Spinal cord (tissue), 9 donors: ENCODE measurements at regions not wholly inside any gene's neighbourhood (a gene's known extent, or its start where the extent isn't known, plus 50 kb on each side); places are given as distances from the start of the nearest gene placed in this dataset.
"Not testable (repeated sequence)": the region's sequence is repeated elsewhere in the genome, so short reads cannot be mapped to it uniquely, and the experiment has no call there.

Experiments
- DNase-seq, 6 donors: peaks; one replicate each; pipeline versions ENCODE4 v3.0.0 to v3.0.0-alpha.2; 2013 to 2015; ENCODE audit warnings: low spot score in 6 of 6, low read depth in 4 of 6
- H3K27ac ChIP-seq: one replicate; pipeline ENCODE4 v1.5.1; 2013; ENCODE audit warnings: low read depth, low read length, control low read depth
- H3K27me3 ChIP-seq: one replicate; pipeline ENCODE4 v1.6.1; 2013; ENCODE audit warnings: low read length; ENCODE audit not compliant: control insufficient read depth, insufficient read depth
- H3K36me3 ChIP-seq: one replicate; pipeline ENCODE4 v1.6.1; 2013; ENCODE audit warnings: low read length; ENCODE audit not compliant: control insufficient read depth, insufficient read depth
- H3K4me1 ChIP-seq: one replicate; pipeline ENCODE4 v1.6.1; 2013; ENCODE audit warnings: low read length; ENCODE audit not compliant: control insufficient read depth, insufficient read depth
- H3K4me3 ChIP-seq: one replicate; pipeline ENCODE4 v1.5.1; 2013; ENCODE audit warnings: low read depth, low read length, control low read depth
- H3K9me3 ChIP-seq: one replicate; pipeline ENCODE4 v1.6.1; 2013; ENCODE audit warnings: low read length; ENCODE audit not compliant: control insufficient read depth, insufficient read depth
- WGBS: methylation state at CpG from one replicate; pipeline ENCODE4 v1.1.5; 2013; ENCODE audit warnings: missing lambda C conversion rate; ENCODE audit not compliant: insufficient coverage; 5-methylcytosine and 5-hydroxymethylcytosine counted together
- donor health status: healthy.

DNA sequence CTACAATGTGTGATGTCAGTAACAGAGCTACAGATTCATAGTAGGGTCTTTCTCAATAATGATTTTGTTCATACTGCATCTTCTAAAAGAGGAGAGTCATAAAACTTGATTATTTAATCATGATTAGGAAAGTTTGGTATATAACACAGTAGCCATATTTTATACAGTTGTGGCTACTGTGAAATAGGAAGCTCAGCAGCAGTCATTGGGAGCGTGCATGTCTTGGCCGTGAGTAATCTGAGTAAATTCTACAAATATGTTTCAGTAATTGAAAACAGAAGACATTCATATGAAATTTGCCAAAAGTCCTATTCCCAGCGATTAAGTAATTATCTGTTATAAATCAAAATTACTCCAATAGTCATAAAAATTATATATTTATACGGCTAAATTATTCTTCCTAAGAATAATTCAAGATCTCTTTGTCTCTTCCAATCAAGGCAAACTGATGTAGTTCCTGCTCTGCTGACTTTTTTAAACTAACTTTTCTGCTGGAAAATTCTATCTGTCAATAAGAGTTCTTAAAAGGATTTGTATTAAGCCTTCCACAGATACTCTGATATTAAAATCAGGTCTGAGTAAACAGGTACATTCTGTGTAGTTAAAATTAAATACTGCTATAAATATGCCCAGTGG, 723.6 kb upstream of the CDH18 start:
- WGBS = no CpG with 5 or more reads among the region's 4 CpGs

DNA sequence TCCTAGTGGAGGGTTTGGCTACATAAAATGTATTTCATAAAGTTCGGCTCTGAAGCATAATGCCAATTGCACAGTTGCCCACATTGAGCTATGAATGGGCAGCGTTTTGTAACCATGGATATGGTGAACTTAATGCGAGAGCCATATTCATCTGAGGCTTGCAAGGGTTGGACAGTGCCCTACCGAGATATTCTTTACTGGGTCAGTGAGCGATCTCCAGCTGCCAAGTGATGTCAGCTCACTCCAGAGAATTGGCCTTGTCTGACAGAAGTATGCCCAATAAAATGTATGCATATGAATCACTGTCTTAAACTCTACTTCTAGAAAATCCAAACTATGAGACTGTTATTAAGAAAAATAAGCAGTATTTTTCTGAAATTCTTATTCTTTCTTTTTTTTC, 719.6 kb upstream of the CDH18 start:
- not testable (repeated sequence) for H3K4me3 ChIP-seq, H3K36me3 ChIP-seq, H3K27ac ChIP-seq, H3K27me3 ChIP-seq, DNase-seq, H3K4me1 ChIP-seq, H3K9me3 ChIP-seq
- WGBS = 72% methylated on average over 3 of the region's 5 CpGs

More for the DNA sequence above, 723.6 kb upstream of the CDH18 start:
- not testable (repeated sequence) for H3K27ac ChIP-seq, DNase-seq, H3K4me3 ChIP-seq, H3K9me3 ChIP-seq, H3K4me1 ChIP-seq, H3K36me3 ChIP-seq, H3K27me3 ChIP-seq

DNA sequence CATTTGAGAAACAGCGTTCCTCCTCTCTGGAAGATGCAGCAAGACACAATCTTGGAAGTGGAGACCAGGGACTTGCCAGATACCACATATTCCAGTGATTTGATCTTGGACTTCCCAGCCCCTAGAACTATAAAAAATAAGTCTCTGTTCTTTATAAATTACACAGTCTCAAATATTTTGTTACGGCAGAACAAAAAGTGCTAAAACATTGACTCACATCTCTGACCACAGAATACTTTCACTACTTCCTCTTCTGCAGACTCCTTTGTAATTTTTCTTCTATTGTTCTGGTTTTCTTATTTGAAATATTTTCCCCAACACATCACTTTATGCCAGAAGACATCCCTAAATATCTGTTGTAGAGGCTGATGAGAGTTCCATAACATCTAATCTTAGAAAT, 706.1 kb upstream of the CDH18 start:
- Histone ChIP-seq H3K4me1 (no peaks in the 10 kb centered on the region), H3K4me3 (no peak overlapping the region), H3K27ac (no peak overlapping the region), H3K9me3 (no peaks in the 10 kb centered on the region), H3K36me3 (no peaks in the 10 kb centered on the region), H3K27me3 (no peaks in the 10 kb centered on the region)
- no peak for DNase-seq
- no CpG with 5 or more reads among the region's 2 CpGs for WGBS

DNA sequence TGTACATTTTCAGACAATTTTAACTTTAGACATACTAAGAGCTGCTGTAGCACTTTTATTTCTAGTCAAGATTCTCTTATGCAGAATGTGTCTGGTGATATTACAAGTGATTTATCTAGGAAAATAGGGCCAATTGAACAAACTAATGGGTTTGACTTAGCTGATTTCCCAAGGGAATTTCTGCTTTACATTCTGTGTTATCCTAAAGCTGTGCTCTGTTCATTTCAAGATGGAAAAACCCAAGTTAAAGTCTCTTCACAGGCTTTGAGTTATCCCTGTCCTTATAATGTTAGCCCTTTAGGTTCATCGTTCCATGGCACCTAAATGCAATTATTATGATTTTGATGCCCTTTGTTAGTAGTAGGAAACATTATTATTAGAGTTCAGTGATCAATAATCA, 704.9 kb upstream of the CDH18 start:
- H3K27ac ChIP-seq = no peak overlapping the region
- no peaks in the 10 kb centered on the region for H3K36me3 ChIP-seq
- H3K27me3 ChIP-seq = no peaks in the 10 kb centered on the region
- no peak overlapping the region for H3K4me3 ChIP-seq
- DNase-seq = no peak
- no CpG with 5 or more reads among the region's 1 CpG for WGBS
- no peaks in the 10 kb centered on the region for H3K4me1 ChIP-seq
- H3K9me3 ChIP-seq = no peaks in the 10 kb centered on the region

DNA sequence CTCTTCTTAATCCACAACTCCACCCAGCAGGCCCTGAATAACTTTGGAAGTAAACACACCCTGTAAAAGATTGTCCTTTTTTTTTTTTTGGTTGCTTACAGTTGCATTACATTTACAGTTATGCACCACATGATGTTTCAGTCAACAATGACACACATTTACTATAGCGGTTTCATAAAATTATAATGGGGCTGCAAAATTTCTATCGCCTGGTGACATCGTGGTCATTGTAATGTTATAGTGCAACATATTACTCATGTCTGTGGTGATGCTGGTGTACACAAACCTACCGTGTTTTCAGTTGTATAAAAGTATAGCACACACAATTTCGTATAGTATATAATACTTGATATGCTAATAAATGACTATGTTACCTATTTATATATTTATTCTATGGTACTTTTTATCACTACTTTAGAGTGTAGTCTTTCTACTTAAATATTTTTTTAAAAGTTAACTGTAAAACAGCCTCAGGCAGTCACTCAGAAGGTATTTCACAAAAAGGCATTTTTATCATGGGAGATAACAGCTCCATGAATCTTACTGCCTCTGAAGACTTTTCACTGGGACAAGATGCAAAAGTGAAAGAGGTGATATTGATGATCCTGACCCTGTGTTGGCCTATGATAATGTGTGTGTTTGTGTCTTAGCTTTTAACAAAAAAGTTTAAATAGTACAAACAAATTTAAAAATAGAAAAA, 695.4 kb upstream of the CDH18 start:
- Histone ChIP-seq H3K9me3 (no peaks in the 10 kb centered on the region), H3K4me1 (no peaks in the 10 kb centered on the region), H3K27me3 (no peaks in the 10 kb centered on the region), H3K36me3 (no peaks in the 10 kb centered on the region), H3K4me3 (no peak overlapping the region), H3K27ac (no peak overlapping the region)
- no CpG with 5 or more reads among the region's 5 CpGs for WGBS
- DNase-seq = no peak

DNA sequence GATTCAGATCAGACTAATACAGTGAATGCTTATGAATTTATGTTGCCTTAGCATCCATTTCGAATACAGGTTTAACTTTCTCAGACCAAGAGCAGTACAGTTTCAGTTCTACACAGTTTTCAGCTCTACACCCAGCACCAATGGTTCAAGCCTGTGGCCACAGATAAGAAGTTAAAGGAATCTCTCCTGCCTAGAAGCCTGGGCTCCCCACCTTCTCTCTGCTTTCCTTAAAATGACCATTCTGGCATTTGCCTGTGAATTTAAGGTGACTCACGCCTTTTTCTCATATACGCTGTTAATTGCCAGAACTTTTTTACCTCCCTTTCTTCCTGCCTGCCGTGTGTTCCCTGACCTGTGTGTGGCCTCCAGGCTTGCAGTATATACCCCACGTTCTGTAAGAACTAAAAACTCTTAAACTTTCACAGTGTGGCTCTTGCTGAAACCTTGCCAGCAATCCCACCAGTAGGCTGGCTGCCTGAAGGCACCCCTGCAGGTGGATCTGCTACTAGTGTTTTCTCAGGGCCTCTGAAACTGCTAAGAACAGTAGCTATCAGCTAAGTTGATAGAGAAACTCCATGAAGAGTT, 692.8 kb upstream of the CDH18 start:
- Histone ChIP-seq H3K9me3 (no peaks in the 10 kb centered on the region), H3K4me1 (no peaks in the 10 kb centered on the region), H3K36me3 (no peaks in the 10 kb centered on the region), H3K4me3 (no peak overlapping the region), H3K27me3 (no peaks in the 10 kb centered on the region), H3K27ac (no peak overlapping the region)
- DNase-seq = no peak
- WGBS = 65% methylated on average over 4 of the region's 5 CpGs

DNA sequence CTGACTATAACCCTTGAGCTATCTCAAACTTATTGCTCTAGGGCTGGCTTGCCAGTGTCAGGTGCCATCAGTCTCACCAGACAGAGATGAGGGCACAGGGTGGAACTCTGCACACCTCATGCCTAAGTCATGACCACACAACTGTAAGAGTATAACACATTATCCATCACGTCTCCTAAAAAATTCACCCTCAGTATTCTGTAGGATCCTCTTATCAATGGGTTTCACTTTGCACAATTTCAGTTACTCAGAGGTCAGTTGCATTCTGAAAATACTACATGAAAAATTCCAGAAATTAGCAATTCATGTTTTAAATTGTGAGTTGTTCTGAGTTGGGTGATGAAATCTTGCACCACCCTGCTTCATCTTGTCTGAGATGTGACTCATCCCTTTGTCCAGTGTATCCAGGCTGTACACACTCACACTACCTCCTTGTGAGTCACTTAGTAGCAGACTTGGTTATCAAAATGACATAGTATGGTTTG, 690.9 kb upstream of the CDH18 start:
- no CpG with 5 or more reads among the region's 1 CpG for WGBS
- DNase-seq = no peak
- Histone ChIP-seq H3K4me1 (no peaks in the 10 kb centered on the region), H3K27ac (no peak overlapping the region), H3K9me3 (no peaks in the 10 kb centered on the region), H3K36me3 (no peaks in the 10 kb centered on the region), H3K27me3 (no peaks in the 10 kb centered on the region), H3K4me3 (no peak overlapping the region)

DNA sequence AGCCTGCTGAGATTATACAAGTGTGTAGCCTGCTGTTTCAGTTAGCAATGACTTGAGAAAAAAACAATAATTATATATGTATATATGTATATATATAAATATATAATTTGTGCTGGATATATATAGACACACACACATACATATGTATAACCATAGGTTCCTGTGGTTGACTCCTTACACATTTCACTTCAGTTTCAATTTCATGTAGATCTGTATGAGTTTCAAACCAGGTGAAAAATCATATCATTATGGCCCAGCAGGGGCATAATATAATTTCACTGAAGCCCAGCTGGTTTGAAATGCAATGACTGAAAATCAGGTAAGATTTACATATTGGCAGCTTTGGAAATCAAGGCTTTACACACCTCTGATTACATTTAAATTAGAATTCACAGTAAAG, 690.4 kb upstream of the CDH18 start:
- H3K36me3 ChIP-seq = no peaks in the 10 kb centered on the region
- H3K9me3 ChIP-seq = no peaks in the 10 kb centered on the region
- H3K27ac ChIP-seq = no peak overlapping the region
- DNase-seq = peak in 1 of 6 donors; percentile 15
- no peak overlapping the region for H3K4me3 ChIP-seq
- no peaks in the 10 kb centered on the region for H3K4me1 ChIP-seq
- no peaks in the 10 kb centered on the region for H3K27me3 ChIP-seq

DNA sequence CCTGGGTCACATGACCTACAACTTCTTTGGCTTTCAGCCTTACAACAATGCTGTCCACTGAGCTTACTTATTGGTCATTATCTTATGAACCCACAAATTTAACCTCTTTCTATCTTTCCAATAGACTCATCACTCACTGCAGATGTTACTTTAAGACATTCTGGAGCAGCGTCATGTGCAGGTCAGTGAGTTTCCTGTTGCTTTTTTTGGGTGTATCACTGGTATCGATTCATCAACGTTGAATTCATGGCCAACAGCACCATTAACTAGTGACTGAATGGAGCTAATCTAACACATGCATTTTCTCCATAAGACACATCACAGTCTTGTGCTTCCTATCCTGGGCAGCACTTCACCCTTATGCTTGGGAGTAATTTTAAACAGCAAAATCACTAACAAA, 672.6 kb upstream of the CDH18 start:
- 67% methylated on average over 1 of the region's 3 CpGs for WGBS
- no peaks in the 10 kb centered on the region for H3K4me1 ChIP-seq
- H3K36me3 ChIP-seq = no peaks in the 10 kb centered on the region
- no peak overlapping the region for H3K4me3 ChIP-seq
- DNase-seq = no peak
- H3K27me3 ChIP-seq = no peaks in the 10 kb centered on the region
- no peaks in the 10 kb centered on the region for H3K9me3 ChIP-seq
- no peak overlapping the region for H3K27ac ChIP-seq

DNA sequence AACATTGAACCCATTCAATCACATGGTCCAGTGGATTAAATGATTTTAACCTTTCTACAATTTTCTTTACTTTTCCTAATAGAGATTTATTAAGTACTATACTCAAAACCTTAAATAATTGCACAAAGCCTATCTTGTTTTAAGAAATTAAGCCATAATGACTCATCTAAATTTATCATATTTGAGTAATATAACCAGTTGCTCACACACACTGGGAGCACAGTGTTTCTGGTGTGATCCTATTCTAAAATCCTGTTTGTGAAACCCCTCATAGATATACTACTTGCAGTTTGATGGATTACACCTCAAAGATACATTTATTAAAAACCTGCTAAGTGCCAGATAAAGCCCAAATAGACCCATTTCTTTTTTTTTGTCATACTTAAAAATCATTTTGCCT, 668.3 kb upstream of the CDH18 start:
- Histone ChIP-seq H3K27me3 (no peaks in the 10 kb centered on the region), H3K36me3 (no peaks in the 10 kb centered on the region), H3K4me1 (no peaks in the 10 kb centered on the region), H3K9me3 (no peaks in the 10 kb centered on the region), H3K27ac (no peak overlapping the region), H3K4me3 (no peak overlapping the region)
- DNase-seq = no peak
